MG63 (cell line): ENCODE measurements at regions not wholly inside any gene's neighbourhood (a gene's known extent, or its start where the extent isn't known, plus 50 kb on each side); places are given as distances from the start of the nearest gene placed in this dataset.
"Not testable (repeated sequence)": the region's sequence is repeated elsewhere in the genome, so short reads cannot be mapped to it uniquely, and the experiment has no call there.

Experiments
- DNase-seq: peaks from one replicate; pipeline ENCODE4 v3.0.0-alpha.2; 2020
- H3K27me3 ChIP-seq: fragments of 250-450 bp; sonication (Bioruptor Pico); 2 replicates; pipeline ENCODE4 v1.5.1; 2020; ENCODE audit warnings: mild to moderate bottlenecking, moderate library complexity
- H3K36me3 ChIP-seq: fragments of 250-450 bp; sonication (Bioruptor Pico); 2 replicates; pipeline ENCODE4 v1.5.1; 2020; ENCODE audit warnings: mild to moderate bottlenecking, moderate library complexity
- H3K4me3 ChIP-seq: fragments of 250-450 bp; sonication (Bioruptor Pico); 2 replicates; pipeline ENCODE4 v1.5.1; 2020; ENCODE audit warnings: mild to moderate bottlenecking, moderate library complexity
- H3K9me3 ChIP-seq: fragments of 250-450 bp; sonication (Bioruptor Pico); 2 replicates; pipeline ENCODE4 v1.5.1; 2020; ENCODE audit warnings: mild to moderate bottlenecking, moderate library complexity

- H3K9me3 ChIP-seq, result no peaks in the 10 kb centered on the region; the same call in 1 of the 2 replicates
- H3K27me3 ChIP-seq, result no peaks in the 10 kb centered on the region
- DNase-seq, result no peak
- H3K36me3 ChIP-seq, result no peaks in the 10 kb centered on the region
- no peak overlapping the region for H3K4me3 ChIP-seq
Measured at GRCh38 chr5:36489505-36489904, 116.9 kb upstream of the SLC1A3 start.

- DNase-seq, result no peak
- no peak overlapping the region for H3K4me3 ChIP-seq
- H3K9me3 ChIP-seq, result no peaks in the 10 kb centered on the region
- H3K36me3 ChIP-seq, result no peaks in the 10 kb centered on the region
- no peaks in the 10 kb centered on the region for H3K27me3 ChIP-seq
Measured at GRCh38 chr5:36491856-36492255, 114.5 kb upstream of the SLC1A3 start.

GRCh38 chr5:36492984-36493654 is 113.3 kb upstream of the SLC1A3 start:
- Histone ChIP-seq H3K9me3 (no peaks in the 10 kb centered on the region), H3K27me3 (no peaks in the 10 kb centered on the region), H3K36me3 (no peaks in the 10 kb centered on the region), H3K4me3 (no peak overlapping the region)
- peak; percentile 88 for DNase-seq

- no peak for DNase-seq
- Histone ChIP-seq H3K36me3 (no peaks in the 10 kb centered on the region), H3K4me3 (no peak overlapping the region), H3K9me3 (no peaks in the 10 kb centered on the region), H3K27me3 (no peaks in the 10 kb centered on the region)
Measured at GRCh38 chr5:36494028-36494427, 112.4 kb upstream of the SLC1A3 start.

GRCh38 chr5:36494841-36495601 is 111.4 kb upstream of the SLC1A3 start:
- Histone ChIP-seq H3K9me3 (no peaks in the 10 kb centered on the region), H3K4me3 (no peak overlapping the region), H3K36me3 (no peaks in the 10 kb centered on the region), H3K27me3 (no peaks in the 10 kb centered on the region)
- peak; percentile 75 for DNase-seq

GRCh38 chr5:36495611-36496010 is 110.8 kb upstream of the SLC1A3 start:
- DNase-seq, result no peak
- Histone ChIP-seq H3K27me3 (no peaks in the 10 kb centered on the region), H3K36me3 (no peaks in the 10 kb centered on the region), H3K9me3 (no peaks in the 10 kb centered on the region), H3K4me3 (no peak overlapping the region)

- no peaks in the 10 kb centered on the region for H3K9me3 ChIP-seq
- no peaks in the 10 kb centered on the region for H3K27me3 ChIP-seq
- no peak for DNase-seq
- H3K36me3 ChIP-seq, result no peaks in the 10 kb centered on the region
- no peak overlapping the region for H3K4me3 ChIP-seq
Measured at GRCh38 chr5:36496471-36496870, 109.9 kb upstream of the SLC1A3 start.

GRCh38 chr5:36502608-36503007 is 103.8 kb upstream of the SLC1A3 start:
- Histone ChIP-seq H3K4me3 (no peak overlapping the region), H3K27me3 (no peaks in the 10 kb centered on the region), H3K36me3 (no peaks in the 10 kb centered on the region), H3K9me3 (no peaks in the 10 kb centered on the region)
- peak; percentile 81 for DNase-seq

- Histone ChIP-seq H3K36me3 (no peaks in the 10 kb centered on the region), H3K27me3 (no peaks in the 10 kb centered on the region)
- no peak for DNase-seq
Measured at GRCh38 chr5:36505021-36505420, 101.4 kb upstream of the SLC1A3 start.

GRCh38 chr5:36507332-36507952 is 99.0 kb upstream of the SLC1A3 start:
- no peaks in the 10 kb centered on the region for H3K9me3 ChIP-seq
- H3K4me3 ChIP-seq, result no peak overlapping the region
- H3K27me3 ChIP-seq, result no peaks in the 10 kb centered on the region
- no peaks in the 10 kb centered on the region for H3K36me3 ChIP-seq
- peak; percentile 67 for DNase-seq

More at GRCh38 chr5:36505021-36505420, 101.4 kb upstream of the SLC1A3 start:
- Histone ChIP-seq H3K4me3 (no peak overlapping the region), H3K9me3 (no peaks in the 10 kb centered on the region)

GRCh38 chr5:36508331-36508730 is 98.1 kb upstream of the SLC1A3 start:
- DNase-seq, H3K27me3 ChIP-seq, H3K4me3 ChIP-seq, H3K9me3 ChIP-seq, H3K36me3 ChIP-seq: not testable (repeated sequence)

- H3K27me3 ChIP-seq, H3K36me3 ChIP-seq, H3K4me3 ChIP-seq, H3K9me3 ChIP-seq, DNase-seq: not testable (repeated sequence)
Measured at GRCh38 chr5:36513647-36514046, 92.8 kb upstream of the SLC1A3 start.

GRCh38 chr5:36519881-36520280 is 86.5 kb upstream of the SLC1A3 start:
- H3K4me3 ChIP-seq, result no peak overlapping the region
- H3K36me3 ChIP-seq, result no peaks in the 10 kb centered on the region
- DNase-seq, result no peak
- H3K27me3 ChIP-seq, result no peaks in the 10 kb centered on the region
- H3K9me3 ChIP-seq, result peaks cover 5% of the 10 kb centered on the region; the same call in 1 of the 2 replicates

GRCh38 chr5:36521219-36521618 is 85.2 kb upstream of the SLC1A3 start:
- no peak for DNase-seq
- H3K4me3 ChIP-seq, result no peak overlapping the region
- H3K36me3 ChIP-seq, result no peaks in the 10 kb centered on the region
- peaks cover 5% of the 10 kb centered on the region; the same call in 1 of the 2 replicates for H3K9me3 ChIP-seq
- no peaks in the 10 kb centered on the region for H3K27me3 ChIP-seq

- H3K9me3 ChIP-seq, result peaks cover 5% of the 10 kb centered on the region; the same call in 1 of the 2 replicates
- DNase-seq, result no peak
- no peak overlapping the region for H3K4me3 ChIP-seq
- no peaks in the 10 kb centered on the region for H3K27me3 ChIP-seq
- H3K36me3 ChIP-seq, result no peaks in the 10 kb centered on the region
Measured at GRCh38 chr5:36521838-36522745, 84.3 kb upstream of the SLC1A3 start.

GRCh38 chr5:36522746-36523065 is 83.7 kb upstream of the SLC1A3 start:
- Histone ChIP-seq H3K36me3 (no peaks in the 10 kb centered on the region), H3K4me3 (no peak overlapping the region), H3K27me3 (no peaks in the 10 kb centered on the region), H3K9me3 (peaks cover 5% of the 10 kb centered on the region; the same call in 1 of the 2 replicates)
- DNase-seq, result no peak

GRCh38 chr5:36523450-36523849 is 83.0 kb upstream of the SLC1A3 start:
- no peak for DNase-seq
- H3K4me3 ChIP-seq, result no peak overlapping the region
- no peaks in the 10 kb centered on the region for H3K27me3 ChIP-seq
- H3K9me3 ChIP-seq, result peaks cover 3% of the 10 kb centered on the region; the same call in 1 of the 2 replicates
- no peaks in the 10 kb centered on the region for H3K36me3 ChIP-seq
